Activated naive CD4-positive, alpha-beta T cell treated with anti-CD3 and anti-CD28 coated beads, Interleukin-2, amount 50 U/mL, for 24 hours (primary cell): ENCODE measurements at regions not wholly inside any gene's neighbourhood (a gene's known extent, or its start where the extent isn't known, plus 50 kb on each side); places are given as distances from the start of the nearest gene placed in this dataset.

Experiments
- H3K27ac Mint-ChIP-seq: one replicate; pipeline ENCODE4 v1.8.0; 2021; ENCODE audit warnings: mild to moderate bottlenecking, mixed read lengths
- H3K27me3 Mint-ChIP-seq: one replicate; pipeline ENCODE4 v1.8.0; 2021; ENCODE audit warnings: mixed read lengths
- H3K36me3 Mint-ChIP-seq: one replicate; pipeline ENCODE4 v1.8.0; 2021; ENCODE audit warnings: mixed read lengths
- H3K4me1 Mint-ChIP-seq: one replicate; pipeline ENCODE4 v1.8.0; 2021; ENCODE audit warnings: mixed read lengths
- H3K4me3 Mint-ChIP-seq: one replicate; pipeline ENCODE4 v1.8.0; 2021; ENCODE audit warnings: mild to moderate bottlenecking, mixed read lengths
- H3K9me3 Mint-ChIP-seq: one replicate; pipeline ENCODE4 v1.8.0; 2021; ENCODE audit warnings: mixed read lengths

DNA sequence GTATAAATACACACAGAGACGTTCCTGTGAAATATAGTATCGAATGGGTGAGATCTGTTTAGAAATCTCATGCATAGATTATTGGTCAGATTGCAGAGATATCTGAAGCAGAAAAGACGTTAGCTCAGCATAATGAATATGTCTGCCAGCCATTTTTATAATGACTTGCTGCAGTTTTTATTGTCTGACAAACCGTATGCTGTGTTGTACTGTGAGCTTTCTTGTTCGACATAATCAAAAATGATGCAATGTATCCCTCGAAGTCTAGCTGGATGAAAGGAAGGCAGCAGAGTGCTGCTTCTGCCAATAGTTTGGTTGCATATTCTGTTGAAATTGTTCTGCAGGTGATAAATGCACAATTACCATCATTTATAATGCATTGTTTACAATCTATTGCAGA, 514.9 kb upstream of the ARRDC3 start:
- Mint-ChIP-seq H3K9me3 (no peaks in the 10 kb centered on the region), H3K4me1 (no peaks in the 10 kb centered on the region), H3K27me3 (no peaks in the 10 kb centered on the region), H3K4me3 (no peak overlapping the region), H3K36me3 (no peaks in the 10 kb centered on the region), H3K27ac (no peak overlapping the region)

DNA sequence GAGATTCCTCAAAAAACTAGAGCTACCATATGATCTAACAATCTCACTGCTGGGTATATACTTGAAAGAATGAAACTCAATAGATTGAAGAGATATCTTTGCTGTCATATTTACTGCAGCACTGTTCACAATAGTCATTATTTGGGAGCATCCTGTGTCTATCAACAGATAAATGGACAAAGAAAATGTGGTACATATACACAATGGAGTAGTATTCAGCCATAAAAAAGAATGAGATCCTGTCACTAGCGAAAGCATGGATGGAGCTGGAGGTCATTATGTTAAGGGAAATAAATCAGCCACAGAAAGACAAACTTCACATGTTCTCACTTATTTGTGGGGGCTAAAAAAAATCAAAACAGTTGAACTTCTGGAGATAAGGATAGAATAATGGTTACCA, 505.7 kb upstream of the ARRDC3 start:
- H3K27ac Mint-ChIP-seq: no peak overlapping the region
- peaks cover 13% of the 10 kb centered on the region for H3K9me3 Mint-ChIP-seq
- H3K4me3 Mint-ChIP-seq: no peak overlapping the region
- H3K27me3 Mint-ChIP-seq: no peaks in the 10 kb centered on the region
- H3K4me1 Mint-ChIP-seq: no peaks in the 10 kb centered on the region
- H3K36me3 Mint-ChIP-seq: no peaks in the 10 kb centered on the region

DNA sequence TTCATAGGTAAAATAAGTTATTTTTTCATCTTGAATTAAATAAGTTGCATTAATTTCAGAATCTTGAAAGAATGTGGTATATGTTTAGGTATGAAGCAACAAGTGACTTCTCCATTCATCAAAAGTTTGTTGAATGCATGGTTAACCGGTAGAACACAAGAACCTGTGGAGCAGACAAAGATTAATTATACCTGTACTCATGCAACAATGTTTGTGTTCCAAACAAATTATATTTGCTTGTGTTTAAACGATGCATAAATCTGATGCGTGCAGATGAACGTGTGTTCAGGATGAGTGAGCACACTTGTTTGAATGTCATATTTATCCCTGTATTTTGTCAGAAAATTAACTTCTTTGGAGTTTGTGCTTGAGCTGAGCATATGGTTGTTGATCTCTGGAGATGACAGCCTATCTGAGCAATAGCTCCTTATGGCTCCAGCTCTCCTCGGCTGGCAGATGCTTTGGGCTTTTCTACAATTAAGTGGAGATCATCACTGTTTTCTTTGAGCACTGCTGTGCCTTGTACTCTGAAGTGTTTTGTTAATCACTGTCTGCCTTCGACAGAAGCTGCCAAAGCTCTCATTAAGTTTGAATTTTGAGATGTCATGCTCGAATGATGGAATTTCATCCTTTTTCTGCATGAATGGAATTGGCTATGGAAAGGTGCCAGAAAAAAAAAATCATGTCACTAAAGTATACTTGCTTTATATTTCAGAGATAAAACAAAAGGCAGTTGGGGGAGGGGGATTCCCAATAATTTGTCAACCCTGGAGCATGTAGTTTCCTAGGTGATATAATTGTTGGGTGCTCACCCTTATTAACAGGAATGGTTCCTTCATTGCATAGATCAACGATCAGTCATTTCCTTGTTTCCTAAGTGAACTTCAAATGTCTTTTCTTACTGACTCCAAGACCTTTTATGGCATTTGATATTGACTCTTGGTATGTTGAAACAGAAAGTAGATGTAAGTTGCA, 502.5 kb upstream of the ARRDC3 start:
- Mint-ChIP-seq H3K4me3 (no peak overlapping the region), H3K27ac (no peak overlapping the region), H3K9me3 (peaks cover 8% of the 10 kb centered on the region)

DNA sequence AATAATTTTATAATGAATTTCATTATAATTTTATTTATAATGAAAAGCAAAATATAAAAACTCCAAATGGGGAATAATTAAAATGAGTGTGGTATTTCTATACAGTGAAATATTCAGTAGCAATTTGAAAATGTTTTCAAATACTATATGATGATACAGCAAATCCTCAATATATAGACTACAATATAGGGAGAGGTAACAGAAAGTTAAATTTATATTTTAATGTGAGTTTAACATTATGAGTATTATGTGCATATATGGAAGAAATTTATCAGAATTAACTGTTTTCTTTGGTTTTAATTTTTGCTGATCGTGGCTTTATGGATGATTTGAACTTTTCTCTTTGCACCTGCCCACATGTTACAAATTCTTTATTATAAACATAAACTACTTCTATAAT, 500.9 kb upstream of the ARRDC3 start:
- no peak overlapping the region for H3K27ac Mint-ChIP-seq
- no peaks in the 10 kb centered on the region for H3K27me3 Mint-ChIP-seq
- no peaks in the 10 kb centered on the region for H3K4me1 Mint-ChIP-seq
- H3K4me3 Mint-ChIP-seq: no peak overlapping the region
- H3K9me3 Mint-ChIP-seq: peaks cover 15% of the 10 kb centered on the region
- H3K36me3 Mint-ChIP-seq: no peaks in the 10 kb centered on the region

More for the DNA sequence above, 502.5 kb upstream of the ARRDC3 start:
- no peaks in the 10 kb centered on the region for H3K36me3 Mint-ChIP-seq
- H3K27me3 Mint-ChIP-seq: no peaks in the 10 kb centered on the region
- H3K4me1 Mint-ChIP-seq: no peaks in the 10 kb centered on the region

DNA sequence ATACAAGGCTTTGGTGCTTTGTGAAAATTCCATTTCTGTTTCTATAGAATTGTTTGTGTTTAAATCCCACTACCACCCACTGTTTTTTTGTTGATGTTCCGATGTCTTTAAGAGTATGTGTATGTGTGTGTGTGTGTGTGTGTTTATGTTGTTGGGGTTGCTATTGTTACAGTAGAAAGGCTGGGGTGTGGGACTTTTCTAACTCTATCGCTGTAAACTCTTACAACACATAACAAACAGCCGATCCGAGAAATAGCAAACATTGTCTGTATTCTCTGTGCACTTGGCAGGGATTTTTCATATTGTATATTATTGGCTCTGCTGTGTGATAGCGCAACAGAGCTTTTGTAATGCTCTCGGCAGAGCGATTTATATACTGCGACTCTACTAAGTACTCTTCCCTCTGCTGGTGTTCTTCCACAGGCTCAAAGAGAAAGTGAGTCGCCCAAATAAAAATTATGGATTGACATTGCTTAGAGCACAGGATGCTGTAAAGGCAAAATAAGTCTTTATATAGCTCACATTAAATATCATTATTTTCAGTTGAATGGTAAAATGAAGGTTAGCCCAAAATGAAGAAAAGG, 492.2 kb upstream of the ARRDC3 start:
- H3K27ac Mint-ChIP-seq: no peak overlapping the region
- no peak overlapping the region for H3K4me3 Mint-ChIP-seq
- H3K9me3 Mint-ChIP-seq: peaks cover 5% of the 10 kb centered on the region
- H3K36me3 Mint-ChIP-seq: no peaks in the 10 kb centered on the region
- no peaks in the 10 kb centered on the region for H3K27me3 Mint-ChIP-seq
- H3K4me1 Mint-ChIP-seq: no peaks in the 10 kb centered on the region

DNA sequence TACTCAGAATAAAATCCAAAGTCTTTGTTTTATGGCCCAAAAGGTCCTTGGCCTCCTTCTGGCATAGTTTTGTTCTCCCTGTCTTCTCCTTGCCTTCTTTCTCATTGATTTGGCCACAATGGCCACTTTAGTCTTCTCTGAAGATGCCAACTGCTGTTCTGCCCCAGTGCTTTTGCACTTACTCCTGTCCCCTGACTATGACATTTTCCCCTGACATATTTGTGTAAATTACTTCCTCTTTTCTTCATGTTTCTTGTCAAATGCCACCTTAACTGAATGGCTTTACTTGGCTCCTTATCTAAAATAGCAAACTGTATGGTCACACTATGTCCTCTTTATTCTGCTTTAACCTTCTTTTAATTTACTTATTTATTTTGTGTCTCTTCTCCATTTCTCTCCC, 484.7 kb upstream of the ARRDC3 start:
- H3K9me3 Mint-ChIP-seq: no peaks in the 10 kb centered on the region
- no peak overlapping the region for H3K27ac Mint-ChIP-seq
- no peaks in the 10 kb centered on the region for H3K27me3 Mint-ChIP-seq
- H3K4me3 Mint-ChIP-seq: no peak overlapping the region
- H3K4me1 Mint-ChIP-seq: no peaks in the 10 kb centered on the region
- no peaks in the 10 kb centered on the region for H3K36me3 Mint-ChIP-seq

DNA sequence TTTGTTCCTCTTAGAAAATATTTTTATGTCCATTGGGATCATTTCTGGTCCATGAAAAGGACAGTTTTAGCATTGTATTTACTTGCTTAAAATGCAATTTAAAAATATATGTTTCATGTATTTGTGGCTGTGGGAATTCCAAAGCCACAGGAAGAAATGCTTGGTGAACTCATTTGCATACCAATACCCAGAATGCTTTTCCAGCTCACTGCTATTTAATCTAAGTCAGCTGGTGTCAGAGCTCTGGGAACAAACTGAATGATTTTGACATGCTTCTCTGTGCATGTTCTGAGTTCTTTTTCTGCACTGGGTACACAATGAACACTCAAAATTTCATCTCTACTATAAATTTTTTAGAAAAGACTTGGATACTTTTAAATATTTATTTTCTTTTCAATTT, 482.8 kb upstream of the ARRDC3 start:
- H3K27ac Mint-ChIP-seq: no peak overlapping the region
- no peak overlapping the region for H3K4me3 Mint-ChIP-seq
- H3K36me3 Mint-ChIP-seq: no peaks in the 10 kb centered on the region
- no peaks in the 10 kb centered on the region for H3K27me3 Mint-ChIP-seq
- no peaks in the 10 kb centered on the region for H3K4me1 Mint-ChIP-seq
- no peaks in the 10 kb centered on the region for H3K9me3 Mint-ChIP-seq

DNA sequence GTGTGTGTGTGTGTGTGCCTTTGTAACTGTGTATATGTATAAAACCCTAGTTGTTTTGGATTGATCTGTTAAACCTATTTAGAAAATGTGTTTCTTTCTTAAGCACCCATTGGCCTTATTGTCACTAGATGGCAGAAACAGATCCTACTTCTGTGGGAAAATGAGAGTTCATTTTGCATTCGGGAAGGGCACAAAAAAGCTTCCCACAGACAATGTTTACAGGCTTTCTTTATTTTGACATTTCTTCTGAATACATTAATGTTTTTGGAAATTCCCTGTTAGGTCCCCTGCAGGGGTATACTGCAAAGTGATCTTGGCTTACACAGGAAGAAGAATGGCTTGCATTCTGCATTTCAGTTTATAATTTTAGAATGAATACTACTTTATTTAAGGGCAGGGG, 481.8 kb upstream of the ARRDC3 start:
- no peaks in the 10 kb centered on the region for H3K27me3 Mint-ChIP-seq
- H3K36me3 Mint-ChIP-seq: no peaks in the 10 kb centered on the region
- H3K27ac Mint-ChIP-seq: no peak overlapping the region
- no peaks in the 10 kb centered on the region for H3K4me1 Mint-ChIP-seq
- no peaks in the 10 kb centered on the region for H3K9me3 Mint-ChIP-seq
- H3K4me3 Mint-ChIP-seq: no peak overlapping the region

DNA sequence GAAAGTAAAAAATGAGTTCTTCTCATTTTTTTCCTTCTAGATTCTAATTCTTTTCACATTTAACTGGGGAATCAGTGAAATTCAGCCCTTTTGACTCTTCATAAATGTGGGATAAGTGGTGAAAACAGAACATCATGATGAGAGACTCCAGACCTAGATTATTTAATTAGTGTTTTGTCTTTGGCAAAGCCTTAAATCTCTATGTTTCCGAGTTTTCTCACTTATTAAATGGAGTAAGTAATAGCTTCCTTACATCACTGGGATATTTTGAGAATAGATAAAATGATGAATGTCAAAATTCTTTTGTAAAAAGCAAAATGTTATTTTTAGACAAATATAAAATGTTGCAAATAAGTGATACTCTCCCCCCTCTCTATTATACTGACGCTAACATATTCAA, 468.6 kb upstream of the ARRDC3 start:
- H3K4me1 Mint-ChIP-seq: no peaks in the 10 kb centered on the region
- H3K36me3 Mint-ChIP-seq: no peaks in the 10 kb centered on the region
- H3K27ac Mint-ChIP-seq: no peak overlapping the region
- H3K27me3 Mint-ChIP-seq: no peaks in the 10 kb centered on the region
- no peaks in the 10 kb centered on the region for H3K9me3 Mint-ChIP-seq
- no peak overlapping the region for H3K4me3 Mint-ChIP-seq

DNA sequence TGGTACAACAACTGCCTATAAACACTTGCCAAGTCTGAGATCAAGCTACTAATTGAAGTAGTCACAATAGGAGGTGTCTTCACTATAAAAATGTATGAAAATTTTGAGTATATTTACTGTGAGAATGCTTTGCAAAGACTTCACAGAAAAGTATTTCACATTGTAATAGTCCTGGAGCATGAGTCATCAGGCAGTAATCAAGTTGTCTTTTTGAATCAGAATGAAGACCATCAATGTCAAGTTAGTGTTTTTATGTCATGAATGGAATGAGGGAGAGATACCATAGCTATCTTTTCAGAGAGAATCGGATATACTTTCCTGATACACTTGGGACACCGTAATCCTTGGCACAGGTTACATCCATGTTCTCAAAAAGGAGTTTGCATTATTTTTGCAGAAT, 466.9 kb upstream of the ARRDC3 start:
- H3K4me3 Mint-ChIP-seq: no peak overlapping the region

DNA sequence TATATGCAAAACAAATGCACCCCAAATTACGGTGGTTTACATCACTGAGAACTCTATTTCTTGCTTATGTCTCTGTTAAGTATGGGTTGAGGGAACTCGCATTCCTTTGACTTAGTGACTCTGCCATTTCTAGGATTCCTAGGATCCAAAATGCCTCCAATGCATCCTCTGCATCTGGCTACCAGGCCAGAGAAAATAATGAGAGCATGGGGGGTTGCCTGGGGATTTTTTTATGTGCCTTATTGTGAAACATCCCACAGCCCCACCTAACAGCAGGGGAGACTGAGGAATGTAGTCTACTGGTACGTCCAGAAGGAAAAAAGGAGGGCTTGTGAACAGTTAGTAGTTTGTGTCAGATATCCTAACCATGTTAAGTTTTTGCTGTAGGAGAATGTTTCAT, 466.0 kb upstream of the ARRDC3 start:
- no peaks in the 10 kb centered on the region for H3K36me3 Mint-ChIP-seq
- H3K9me3 Mint-ChIP-seq: no peaks in the 10 kb centered on the region
- H3K4me1 Mint-ChIP-seq: no peaks in the 10 kb centered on the region
- no peaks in the 10 kb centered on the region for H3K27me3 Mint-ChIP-seq
- no peak overlapping the region for H3K4me3 Mint-ChIP-seq
- H3K27ac Mint-ChIP-seq: no peak overlapping the region

More for the DNA sequence above, 466.9 kb upstream of the ARRDC3 start:
- Mint-ChIP-seq H3K4me1 (no peaks in the 10 kb centered on the region), H3K36me3 (no peaks in the 10 kb centered on the region), H3K9me3 (no peaks in the 10 kb centered on the region), H3K27ac (no peak overlapping the region), H3K27me3 (no peaks in the 10 kb centered on the region)

DNA sequence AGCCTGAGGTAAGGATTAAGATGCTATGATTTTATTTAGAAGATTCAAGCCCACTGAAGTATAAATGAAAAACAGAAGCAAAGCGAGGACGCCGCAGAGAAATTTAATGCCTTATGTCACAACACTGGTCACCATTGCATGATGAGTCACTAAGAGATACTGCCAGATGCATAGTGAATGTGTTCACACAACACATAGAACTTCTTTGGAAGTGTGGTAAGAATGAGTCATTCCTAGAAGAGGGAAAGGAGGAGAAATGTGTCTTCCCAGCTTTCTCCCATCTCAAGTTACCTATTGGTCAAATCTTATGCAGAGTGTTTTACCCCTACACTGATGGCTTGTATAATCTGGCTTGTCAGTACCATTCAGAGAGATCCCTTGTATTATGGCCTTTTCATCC, 465.3 kb upstream of the ARRDC3 start:
- Mint-ChIP-seq H3K9me3 (no peaks in the 10 kb centered on the region), H3K36me3 (no peaks in the 10 kb centered on the region), H3K4me3 (no peak overlapping the region), H3K27me3 (no peaks in the 10 kb centered on the region), H3K27ac (no peak overlapping the region), H3K4me1 (no peaks in the 10 kb centered on the region)

DNA sequence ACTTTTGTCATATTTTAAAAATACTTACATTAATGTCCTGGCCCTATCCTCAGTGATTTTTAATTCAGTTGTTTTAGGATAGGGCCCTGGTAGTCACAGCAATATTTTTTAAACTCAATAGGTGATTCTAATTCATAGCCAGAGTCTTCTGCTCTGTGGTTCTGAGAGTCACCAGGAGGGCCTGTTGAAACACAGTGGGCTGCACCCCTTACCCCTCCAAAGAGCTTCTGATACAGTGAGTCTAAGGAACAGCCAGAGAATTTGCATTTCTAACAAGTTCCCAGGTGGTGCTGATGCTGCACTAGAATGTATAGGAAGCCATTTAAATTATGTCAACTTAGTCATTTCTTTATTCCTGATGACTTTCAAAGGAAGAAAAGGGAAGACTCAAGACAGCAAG, 458.3 kb upstream of the ARRDC3 start:
- Mint-ChIP-seq H3K27ac (no peak overlapping the region), H3K36me3 (no peaks in the 10 kb centered on the region)

DNA sequence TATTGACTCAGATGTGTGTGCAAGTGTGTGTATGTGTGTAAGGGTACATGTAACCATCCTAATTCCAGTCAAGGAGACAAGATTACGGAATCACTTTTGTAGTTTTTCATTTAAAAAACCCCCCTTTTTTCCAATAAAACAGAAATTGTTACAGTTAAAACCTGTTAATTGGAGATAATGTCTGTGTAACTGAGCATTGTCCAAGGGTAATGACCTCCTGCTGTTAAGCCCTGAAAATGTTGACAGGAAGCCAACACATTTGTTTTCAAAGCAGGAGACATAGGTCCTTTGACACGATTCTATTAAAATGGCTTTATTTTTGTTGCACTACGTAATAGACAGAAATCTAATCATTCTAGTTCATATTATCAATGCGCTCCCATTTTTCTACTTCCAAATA, 457.3 kb upstream of the ARRDC3 start:
- Mint-ChIP-seq H3K4me3 (no peak overlapping the region), H3K9me3 (no peaks in the 10 kb centered on the region), H3K27me3 (no peaks in the 10 kb centered on the region), H3K4me1 (no peaks in the 10 kb centered on the region), H3K27ac (no peak overlapping the region), H3K36me3 (no peaks in the 10 kb centered on the region)

More for the DNA sequence above, 458.3 kb upstream of the ARRDC3 start:
- H3K9me3 Mint-ChIP-seq: no peaks in the 10 kb centered on the region
- H3K4me3 Mint-ChIP-seq: no peak overlapping the region
- H3K4me1 Mint-ChIP-seq: no peaks in the 10 kb centered on the region
- no peaks in the 10 kb centered on the region for H3K27me3 Mint-ChIP-seq

DNA sequence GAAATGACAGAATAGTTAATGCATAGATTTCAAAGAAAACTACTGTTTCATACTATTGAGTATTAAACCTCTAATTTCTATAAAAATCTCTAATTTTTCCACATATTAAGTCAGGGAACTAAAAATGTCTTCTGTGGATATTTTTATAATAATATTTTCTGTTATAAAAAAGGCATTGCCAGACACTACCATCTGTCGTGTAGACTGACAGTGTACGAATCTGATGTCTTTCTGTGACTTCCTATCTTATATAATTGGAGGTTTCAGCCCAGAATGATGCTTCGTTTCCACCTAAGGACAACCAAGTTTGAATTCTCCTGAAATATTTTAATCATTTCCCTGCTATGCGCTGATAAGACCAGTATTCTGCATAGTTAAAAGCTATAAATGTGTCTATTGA, 456.6 kb upstream of the ARRDC3 start:
- Mint-ChIP-seq H3K27me3 (no peaks in the 10 kb centered on the region), H3K27ac (no peak overlapping the region), H3K4me3 (no peak overlapping the region), H3K9me3 (no peaks in the 10 kb centered on the region), H3K36me3 (no peaks in the 10 kb centered on the region), H3K4me1 (no peaks in the 10 kb centered on the region)

DNA sequence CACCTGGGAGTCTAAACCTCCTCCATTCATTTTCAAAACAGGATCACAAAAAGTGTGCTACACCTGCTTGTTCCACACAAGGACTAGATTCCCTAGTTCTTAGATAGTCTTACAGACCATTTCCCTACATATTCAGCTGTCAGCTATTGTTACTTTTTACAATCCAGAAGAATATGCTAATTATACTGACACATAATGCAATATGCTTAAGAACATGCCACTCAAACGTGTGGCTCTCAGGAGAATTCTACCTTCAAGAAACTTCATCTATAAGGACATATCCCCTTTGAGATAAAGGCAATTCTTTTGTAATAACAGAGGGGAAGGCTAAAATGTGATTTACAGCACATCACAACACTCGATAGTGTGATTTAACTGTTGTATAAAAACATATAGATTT, 456.1 kb upstream of the ARRDC3 start:
- Mint-ChIP-seq H3K4me1 (no peaks in the 10 kb centered on the region), H3K36me3 (no peaks in the 10 kb centered on the region), H3K4me3 (no peak overlapping the region), H3K27ac (no peak overlapping the region), H3K27me3 (no peaks in the 10 kb centered on the region), H3K9me3 (no peaks in the 10 kb centered on the region)
